OCI-M1 (cell line): ENCODE measurements at regions not wholly inside any gene's neighbourhood (a gene's known extent, or its start where the extent isn't known, plus 50 kb on each side); places are given as distances from the start of the nearest gene placed in this dataset.

Experiments used
- DNase-seq: peaks from one replicate; lab custom pipeline; 2025; lab: John Stamatoyannopoulos, UW

GRCh38 chr17:77501751-77502625 is 361.2 kb downstream of the SEC14L1 start:
- no peak for DNase-seq

- no peak for DNase-seq
Measured at GRCh38 chr17:77502626-77503292, 362.0 kb downstream of the SEC14L1 start.

- DNase-seq, result no peak
Measured at GRCh38 chr17:77503293-77503655, 362.5 kb downstream of the SEC14L1 start.

GRCh38 chr17:77503916-77504651 is 363.3 kb downstream of the SEC14L1 start:
- no peak for DNase-seq

GRCh38 chr17:77504652-77505155 is 363.9 kb downstream of the SEC14L1 start:
- no peak for DNase-seq

- DNase-seq, result no peak
Measured at GRCh38 chr17:77505181-77505639, 364.4 kb downstream of the SEC14L1 start.

- no peak for DNase-seq
Measured at GRCh38 chr17:77506371-77506991, 365.7 kb downstream of the SEC14L1 start.

- DNase-seq, result no peak
Measured at GRCh38 chr17:77507111-77507885, 366.5 kb downstream of the SEC14L1 start.

GRCh38 chr17:77508047-77508715 is 367.4 kb downstream of the SEC14L1 start:
- DNase-seq, result no peak

- DNase-seq, result no peak
Measured at GRCh38 chr17:77509089-77509488, 368.3 kb downstream of the SEC14L1 start.

- DNase-seq, result no peak
Measured at GRCh38 chr17:77509599-77509998, 368.8 kb downstream of the SEC14L1 start.

GRCh38 chr17:77510133-77510796 is 369.5 kb downstream of the SEC14L1 start:
- DNase-seq, result no peak

GRCh38 chr17:77511514-77512061 is 370.8 kb downstream of the SEC14L1 start:
- DNase-seq, result no peak

- no peak for DNase-seq
Measured at GRCh38 chr17:77512062-77512946, 371.5 kb downstream of the SEC14L1 start.

GRCh38 chr17:77513045-77513444 is 372.3 kb downstream of the SEC14L1 start:
- no peak for DNase-seq

GRCh38 chr17:77515227-77515626 is 374.5 kb downstream of the SEC14L1 start:
- DNase-seq, result no peak

GRCh38 chr17:77516902-77517301 is 376.1 kb downstream of the SEC14L1 start:
- DNase-seq, result peak; percentile 33

GRCh38 chr17:77521076-77521475 is 380.3 kb downstream of the SEC14L1 start:
- no peak for DNase-seq

- no peak for DNase-seq
Measured at GRCh38 chr17:77523540-77523939, 382.8 kb downstream of the SEC14L1 start.
